GM12878 (cell line): ENCODE measurements at regions not wholly inside any gene's neighbourhood (a gene's known extent, or its start where the extent isn't known, plus 50 kb on each side); places are given as distances from the start of the nearest gene placed in this dataset.

Experiments used
- ATAC-seq: fragments of 200-7000 bp; cut with Tn5 transposase; 3 replicates; pipeline ENCODE4 v1.9.1; 2020; ENCODE audit warnings: mild to moderate bottlenecking, moderate library complexity
- BruUV-seq: library from RNA; stranded (reverse); fragments of 400-500 nt; replicated peaks from 2 replicates; lab custom pipeline; 2021; lab: Mats Ljungman, UMichigan
- CTCF ChIA-PET: fragments of 300-600 bp; sonication (Branson Sonifier 250); formaldehyde crosslinking; extraction: SDS; loops from one replicate; lab custom pipeline; 2021; ENCODE audit warnings: inconsistent platforms; lab: Yijun Ruan, JAX
- POLR2A ChIA-PET: fragments of 350-600 bp; formaldehyde crosslinking; extraction: SDS; loops from one replicate; lab custom pipeline; 2021; ENCODE audit warnings: inconsistent platforms; lab: Charles Lee
- RAD21 ChIA-PET: fragments of 300-600 bp; sonication (Branson Sonifier 250); formaldehyde crosslinking; loops from one replicate; lab custom pipeline; 2023; ENCODE audit warnings: antibody characterized with exemption; ENCODE audit not compliant: unreplicated experiment; lab: Charles Lee
- SMC1A ChIA-PET: fragments of 300-600 bp; sonication (Branson Sonifier 250); formaldehyde crosslinking; loops from one replicate; lab custom pipeline; 2023; ENCODE audit not compliant: unreplicated experiment, uncharacterized antibody; lab: Charles Lee
- DNase-seq: peaks from one replicate; pipeline ENCODE4 v3.0.0-alpha.2; 2011; ENCODE audit warnings: low read depth, low spot score
- FAIRE-seq: peaks from 3 replicates; lab custom pipeline; 2011; peaks lifted over from hg19 to GRCh38; lab: Jason Lieb, UNC
- H2AFZ ChIP-seq: 2 replicates; pipeline ENCODE4 v1.6.0; 2011; ENCODE audit warnings: low read depth, low read length, control low read depth; ENCODE audit not compliant: control insufficient read depth
- H3K27ac ChIP-seq: 2 replicates; pipeline ENCODE4 v1.5.1; 2011; ENCODE audit warnings: control low read depth; ENCODE audit not compliant: control insufficient read depth, insufficient read depth
- H3K27me3 ChIP-seq, 2 experiments: replicated peaks in 1 of 2; 2 replicates each; pipeline versions ENCODE4 v1.6.0 to v1.6.1; 2011; ENCODE audit warnings: low read length in 1 of 2; ENCODE audit not compliant: control insufficient read depth in 2 of 2, insufficient read depth in 2 of 2
- H3K36me3 ChIP-seq, 2 experiments: 2 replicates each; pipeline ENCODE4 v1.5.1; 2011; ENCODE audit warnings: low read length in 1 of 2; ENCODE audit not compliant: control insufficient read depth in 2 of 2, insufficient read depth in 2 of 2
- H3K4me1 ChIP-seq: 2 replicates; pipeline ENCODE4 v1.6.1; 2011; ENCODE audit warnings: mild to moderate bottlenecking, low read length, moderate library complexity, mixed read lengths; ENCODE audit not compliant: control insufficient read depth, insufficient read depth
- H3K4me2 ChIP-seq: 2 replicates; pipeline ENCODE4 v1.6.0; 2011; ENCODE audit warnings: control low read depth; ENCODE audit not compliant: control insufficient read depth, insufficient read depth
- H3K4me3 ChIP-seq: fragments of 200-600 bp; sonication (generic); 2 replicates; pipeline ENCODE4 v1.5.1; 2016
- H3K79me2 ChIP-seq: 2 replicates; pipeline ENCODE4 v1.6.0; 2011; ENCODE audit warnings: low read length; ENCODE audit not compliant: control insufficient read depth, insufficient read depth
- H3K9ac ChIP-seq: 2 replicates; pipeline ENCODE4 v1.8.0; 2011; ENCODE audit warnings: low read length, control low read depth, mixed read lengths; ENCODE audit not compliant: control insufficient read depth, insufficient read depth
- H3K9me3 ChIP-seq: replicated peaks from 3 replicates; pipeline ENCODE4 v1.5.1; 2011; ENCODE audit warnings: mild to moderate bottlenecking, low read length; ENCODE audit not compliant: control insufficient read depth, insufficient read depth
- H4K20me1 ChIP-seq: 2 replicates; pipeline ENCODE4 v1.6.0; 2011; ENCODE audit not compliant: control insufficient read depth, insufficient read depth
- ATF3 ChIP-seq: IDR thresholded peaks from 2 replicates; pipeline ENCODE4 v1.6.1; 2011; ENCODE audit warnings: low read depth, mild to moderate bottlenecking, low read length, moderate library complexity, borderline replicate concordance; ENCODE audit errors: extremely low read depth
- CHD4 ChIP-seq: fragments of 200-600 bp; sonication (generic); IDR thresholded peaks from 2 replicates; pipeline ENCODE4 v1.6.1; 2016; ENCODE audit warnings: mild to moderate bottlenecking
- MAX ChIP-seq: IDR thresholded peaks from 2 replicates; pipeline ENCODE4 v1.6.1; 2012; ENCODE audit warnings: low read depth, low read length, improper control_type of control experiment
- MYB ChIP-seq: fragments of 150-350 bp; IDR thresholded peaks from 2 replicates; pipeline ENCODE4 v1.6.1; 2014; ENCODE audit warnings: mild to moderate bottlenecking, low read depth, low read length, borderline replicate concordance
- NFYA ChIP-seq: IDR thresholded peaks from 2 replicates; pipeline ENCODE4 v1.6.1; 2011; ENCODE audit warnings: low read depth, mild to moderate bottlenecking, low read length, improper control_type of control experiment, borderline replicate concordance
- POU2F2 ChIP-seq: IDR thresholded peaks from 3 replicates; pipeline ENCODE4 v1.6.1; 2011; ENCODE audit warnings: low read depth, mild to moderate bottlenecking, low read length, borderline replicate concordance
- REST ChIP-seq: IDR thresholded peaks from 2 replicates; pipeline ENCODE4 v1.6.1; 2012; ENCODE audit warnings: mild to moderate bottlenecking, low read depth, low read length
- STAT1 ChIP-seq: fragments of 450-650 bp; conservative IDR thresholded peaks from 2 replicates; pipeline ENCODE4 v1.6.1; 2014; ENCODE audit warnings: antibody characterized with exemption, mild to moderate bottlenecking
- SUPT20H ChIP-seq: IDR thresholded peaks from 2 replicates; pipeline ENCODE4 v1.6.1; 2011; ENCODE audit warnings: low read depth, mild to moderate bottlenecking, low read length, moderate library complexity, borderline replicate concordance; ENCODE audit not compliant: control insufficient read depth
- TAF1 ChIP-seq: IDR thresholded peaks from 2 replicates; pipeline ENCODE4 v1.6.1; 2011; ENCODE audit warnings: mild to moderate bottlenecking, low read depth, low read length, borderline replicate concordance
- ZSCAN29 ChIP-seq: fragments of 450-650 bp; IDR thresholded peaks from 2 replicates; pipeline ENCODE4 v1.6.1; 2017; ENCODE audit warnings: mild to moderate bottlenecking, moderate library complexity
- WGBS: methylation state at CpG from one replicate; pipeline ENCODE4 v1.1.6; 2016; ENCODE audit warnings: low lambda C conversion rate; ENCODE audit not compliant: insufficient replicate concordance, insufficient coverage; ENCODE audit errors: missing lambda C conversion rate; 5-methylcytosine and 5-hydroxymethylcytosine counted together
- in situ Hi-C: fragments of 300-500 bp; cut with MboI; formaldehyde crosslinking; loops from 9 replicates; pipeline ENCODE4 v1.14.3; 2018; ENCODE audit warnings: mixed read lengths
- intact Hi-C: fragments of 100-400 bp; cut with micrococcal nuclease; formaldehyde crosslinking; loops from one replicate; pipeline ENCODE4 v1.14.2; 2022; ENCODE audit not compliant: unreplicated experiment

- Histone ChIP-seq H3K36me3 (no peaks in the 10 kb centered on the region), H3K4me3 (no peak overlapping the region), H3K27me3 (no peaks in the 10 kb centered on the region), H3K79me2 (no peaks in the 10 kb centered on the region), H3K9me3 (no peaks in the 10 kb centered on the region), H3K9ac (no peak overlapping the region), H3K27ac (no peak overlapping the region), H3K4me1 (no peaks in the 10 kb centered on the region), H2AFZ (no peak overlapping the region), H3K4me2 (no peak overlapping the region), H4K20me1 (no peaks in the 10 kb centered on the region)
- no peak for DNase-seq
- ATAC-seq = no peak
- ChIA-PET RAD21 (interaction anchor here (0.8 to 5.6 kb wide), 7 partner anchors 9 to 48 kb away, joined by 3 to 24 read pairs (median 4); no protein-coding TSS in a partner anchor), CTCF (interaction anchor here (0.6 to 2.2 kb wide), 6 partner anchors 9 to 39 kb away, joined by 3 to 8 read pairs (median 4); no protein-coding TSS in a partner anchor), POLR2A (interaction anchor here (1.2 kb wide), 1 partner anchor 17 kb away, joined by 6 read pairs; no protein-coding TSS in a partner anchor), SMC1A (interaction anchor here (0.8 to 6.8 kb wide), 7 partner anchors 11 to 127 kb away, joined by 3 to 100 read pairs (median 30); no protein-coding TSS in a partner anchor)
- no peak for TF ChIP-seq STAT1
- no peak for TF ChIP-seq SUPT20H
- no peak for TF ChIP-seq NFYA
- no peak for TF ChIP-seq MYB
- TF ChIP-seq MAX = no peak
- TF ChIP-seq POU2F2 = no peak
- TF ChIP-seq ATF3 = no peak
- TF ChIP-seq ZSCAN29 = no peak
- TF ChIP-seq TAF1 = no peak
- no peak for TF ChIP-seq CHD4
- TF ChIP-seq REST = no peak
- intact Hi-C loops (no loop called here), in situ Hi-C loops (no loop called here)
- no peak for FAIRE-seq
- 5% methylated on average over 5 of the region's 5 CpGs for WGBS
- BruUV-seq = no TSS peak
These were observed 64.8 kb upstream of the RND3 start for GRCh38 chr2:150552041-150552820.
